ENCODE measurements at regions not wholly inside any gene's neighbourhood (a gene's known extent, or its start where the extent isn't known, plus 50 kb on each side); places are given as distances from the start of the nearest gene placed in this dataset.

GRCh38 chr21:25298512-25299491 is 308.5 kb downstream of the MRPL39 start:
- no peak for ATAC-seq (ENCODE audit: insufficient read depth, low read depth)
- TF ChIP-seq, protein P1, sequence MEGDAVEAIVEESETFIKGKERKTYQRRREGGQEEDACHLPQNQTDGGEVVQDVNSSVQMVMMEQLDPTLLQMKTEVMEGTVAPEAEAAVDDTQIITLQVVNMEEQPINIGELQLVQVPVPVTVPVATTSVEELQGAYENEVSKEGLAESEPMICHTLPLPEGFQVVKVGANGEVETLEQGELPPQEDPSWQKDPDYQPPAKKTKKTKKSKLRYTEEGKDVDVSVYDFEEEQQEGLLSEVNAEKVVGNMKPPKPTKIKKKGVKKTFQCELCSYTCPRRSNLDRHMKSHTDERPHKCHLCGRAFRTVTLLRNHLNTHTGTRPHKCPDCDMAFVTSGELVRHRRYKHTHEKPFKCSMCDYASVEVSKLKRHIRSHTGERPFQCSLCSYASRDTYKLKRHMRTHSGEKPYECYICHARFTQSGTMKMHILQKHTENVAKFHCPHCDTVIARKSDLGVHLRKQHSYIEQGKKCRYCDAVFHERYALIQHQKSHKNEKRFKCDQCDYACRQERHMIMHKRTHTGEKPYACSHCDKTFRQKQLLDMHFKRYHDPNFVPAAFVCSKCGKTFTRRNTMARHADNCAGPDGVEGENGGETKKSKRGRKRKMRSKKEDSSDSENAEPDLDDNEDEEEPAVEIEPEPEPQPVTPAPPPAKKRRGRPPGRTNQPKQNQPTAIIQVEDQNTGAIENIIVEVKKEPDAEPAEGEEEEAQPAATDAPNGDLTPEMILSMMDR (IDR thresholded peaks at IDR 0.05; ENCODE audit: borderline replicate concordance, extremely low read depth, low read length, poor library complexity, severe bottlenecking) = no peak

GRCh38 chr21:25297117-25297516 is 310.2 kb downstream of the MRPL39 start:
- TF ChIP-seq, protein P1 (IDR thresholded peaks at IDR 0.05; ENCODE audit: borderline replicate concordance, extremely low read depth, low read length, poor library complexity, severe bottlenecking) = no peak
- TF ChIP-seq EZH2 (IDR thresholded peaks at IDR 0.05; ENCODE audit: borderline replicate concordance, low read depth, low read length, severe bottlenecking) = no peak
- Histone ChIP-seq H3K4me2 (ENCODE audit: insufficient read depth, low read length) (no peak overlapping the region), H3K9ac (ENCODE audit: low read depth, low read length) (no peak overlapping the region), H3K27me3 (ENCODE audit: insufficient read depth, low read length, poor library complexity) (no peaks in the 10 kb centered on the region), H3K36me3 (ENCODE audit: insufficient read depth, low read length) (no peaks in the 10 kb centered on the region), H3K4me1 (ENCODE audit: insufficient read depth, low read length) (no peaks in the 10 kb centered on the region), H3K79me2 (ENCODE audit: insufficient read depth, low read length) (no peaks in the 10 kb centered on the region), H4K20me1 (ENCODE audit: insufficient read depth, low read length) (no peaks in the 10 kb centered on the region), H3K4me3 (ENCODE audit: low read depth in 1 of 2, low read length in 2 of 2) (no peak overlapping the region), H3K9me3 (ENCODE audit: insufficient read depth, low read length, severe bottlenecking) (no peaks in the 10 kb centered on the region), H2AFZ (ENCODE audit: low read depth, low read length) (no peak overlapping the region), H3K27ac (ENCODE audit: low read length) (no peak overlapping the region)
- DNase-seq (no peak), ATAC-seq (ENCODE audit: insufficient read depth, low read depth) (no peak)

More at GRCh38 chr21:25298512-25299491, 308.5 kb downstream of the MRPL39 start:
- Histone ChIP-seq H3K27me3 (ENCODE audit: insufficient read depth, low read length, poor library complexity) (no peaks in the 10 kb centered on the region), H2AFZ (ENCODE audit: low read depth, low read length) (no peak overlapping the region), H3K9ac (ENCODE audit: low read depth, low read length) (no peak overlapping the region), H3K27ac (ENCODE audit: low read length) (no peak overlapping the region), H4K20me1 (ENCODE audit: insufficient read depth, low read length) (no peaks in the 10 kb centered on the region), H3K79me2 (ENCODE audit: insufficient read depth, low read length) (no peaks in the 10 kb centered on the region), H3K4me2 (ENCODE audit: insufficient read depth, low read length) (no peak overlapping the region), H3K4me1 (ENCODE audit: insufficient read depth, low read length) (no peaks in the 10 kb centered on the region), H3K36me3 (ENCODE audit: insufficient read depth, low read length) (no peaks in the 10 kb centered on the region), H3K4me3 (ENCODE audit: low read depth in 1 of 2, low read length in 2 of 2) (no peak overlapping the region), H3K9me3 (ENCODE audit: insufficient read depth, low read length, severe bottlenecking) (no peaks in the 10 kb centered on the region)
- DNase-seq = no peak

DNA sequence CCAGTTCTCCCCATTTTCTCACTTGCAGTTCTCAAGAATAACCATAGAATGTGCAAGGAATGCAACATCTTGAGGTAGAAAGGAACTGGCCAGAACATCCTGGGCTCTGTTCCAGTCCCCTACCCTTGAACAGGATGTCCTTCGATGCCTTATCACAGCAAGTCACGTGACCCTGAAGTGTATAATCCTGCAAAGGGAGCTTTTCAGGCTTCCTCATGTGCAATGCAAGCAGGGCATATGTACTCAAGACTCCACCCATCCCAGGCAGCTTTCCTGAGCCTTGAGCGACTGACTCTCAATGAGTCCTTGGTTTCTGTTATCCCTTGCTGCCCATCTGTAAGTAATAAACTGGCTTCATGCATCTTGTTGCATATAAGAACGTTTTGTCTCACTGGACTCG is 311.0 kb downstream of the MRPL39 start:
- no peak for ATAC-seq (ENCODE audit: insufficient read depth, low read depth)
- no peaks in the 10 kb centered on the region for H3K79me2 ChIP-seq (ENCODE audit: insufficient read depth, low read length)
- no peaks in the 10 kb centered on the region for H4K20me1 ChIP-seq (ENCODE audit: insufficient read depth, low read length)
- H3K9ac ChIP-seq (ENCODE audit: low read depth, low read length) = no peak overlapping the region
- H3K9me3 ChIP-seq (ENCODE audit: insufficient read depth, low read length, severe bottlenecking) = no peaks in the 10 kb centered on the region
- H3K36me3 ChIP-seq (ENCODE audit: insufficient read depth, low read length) = no peaks in the 10 kb centered on the region
- H3K4me1 ChIP-seq (ENCODE audit: insufficient read depth, low read length) = no peaks in the 10 kb centered on the region
- no peak for TF ChIP-seq EZH2 (IDR thresholded peaks at IDR 0.05; ENCODE audit: borderline replicate concordance, low read depth, low read length, severe bottlenecking)
- TF ChIP-seq, protein P1 (IDR thresholded peaks at IDR 0.05; ENCODE audit: borderline replicate concordance, extremely low read depth, low read length, poor library complexity, severe bottlenecking) = no peak
- no peak overlapping the region for H3K27ac ChIP-seq (ENCODE audit: low read length)
- no peaks in the 10 kb centered on the region for H3K27me3 ChIP-seq (ENCODE audit: insufficient read depth, low read length, poor library complexity)
- H3K4me3 ChIP-seq (ENCODE audit: low read depth in 1 of 2, low read length in 2 of 2) = no peak overlapping the region
- DNase-seq = no peak
- no peak overlapping the region for H3K4me2 ChIP-seq (ENCODE audit: insufficient read depth, low read length)
- H2AFZ ChIP-seq (ENCODE audit: low read depth, low read length) = no peak overlapping the region

Data from DND-41 (cell line).